ENCODE measurements at regions not wholly inside any gene's neighbourhood (a gene's known extent, or its start where the extent isn't known, plus 50 kb on each side); places are given as distances from the start of the nearest gene placed in this dataset.

GRCh38 chr3:55307622-55308021, 179.5 kb downstream of the WNT5A start:
- no peak for TF ChIP-seq CTCF (IDR thresholded peaks at IDR 0.05; ENCODE audit: low read length, missing control alignments)
- no peak overlapping the region for H3K4me3 ChIP-seq (replicated peaks; ENCODE audit: low read depth, low read length)
- DNase-seq (ENCODE audit: low read depth): no peak

DNA sequence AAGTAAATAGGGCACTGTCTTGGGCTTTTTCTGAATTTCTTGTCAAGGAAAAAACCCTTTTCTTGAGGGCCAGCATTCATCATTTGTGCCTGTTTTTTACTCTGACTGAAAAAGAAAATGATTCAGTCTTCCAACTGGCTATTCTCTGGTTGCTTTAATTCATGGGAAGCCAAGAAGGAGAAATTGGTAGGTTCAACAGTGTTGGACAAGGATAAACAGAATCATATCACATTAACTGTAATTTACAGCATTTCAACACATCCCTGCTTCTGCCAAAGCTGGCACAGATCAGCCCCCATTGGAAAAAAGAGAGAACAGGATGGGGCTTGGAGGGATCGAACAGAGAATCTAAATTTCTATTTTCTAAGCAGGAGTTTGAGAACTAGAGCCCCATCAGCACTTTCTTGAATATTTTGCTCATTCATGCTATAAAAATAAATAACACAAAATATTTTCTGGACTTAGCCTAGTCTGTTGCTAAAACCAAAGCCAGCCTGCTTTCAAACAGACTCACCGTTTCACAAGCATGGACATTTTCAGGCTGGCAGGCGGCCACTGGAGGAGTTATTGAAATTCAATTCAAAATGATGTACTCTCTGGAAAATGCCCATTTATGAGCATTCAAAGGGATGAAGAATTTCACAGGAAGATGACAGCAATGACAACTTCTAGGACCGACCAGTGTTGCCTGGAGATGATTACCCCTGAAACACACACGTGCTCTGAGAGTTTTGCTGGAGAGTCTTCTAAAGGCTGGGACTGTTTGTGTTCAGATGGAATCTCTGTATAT, 181.2 kb downstream of the WNT5A start:
- peak; percentile 23 for DNase-seq (ENCODE audit: low read depth)
- TF ChIP-seq CTCF (IDR thresholded peaks at IDR 0.05; ENCODE audit: low read length, missing control alignments): no peak
- H3K4me3 ChIP-seq (replicated peaks; ENCODE audit: low read depth, low read length): no peak overlapping the region

DNA sequence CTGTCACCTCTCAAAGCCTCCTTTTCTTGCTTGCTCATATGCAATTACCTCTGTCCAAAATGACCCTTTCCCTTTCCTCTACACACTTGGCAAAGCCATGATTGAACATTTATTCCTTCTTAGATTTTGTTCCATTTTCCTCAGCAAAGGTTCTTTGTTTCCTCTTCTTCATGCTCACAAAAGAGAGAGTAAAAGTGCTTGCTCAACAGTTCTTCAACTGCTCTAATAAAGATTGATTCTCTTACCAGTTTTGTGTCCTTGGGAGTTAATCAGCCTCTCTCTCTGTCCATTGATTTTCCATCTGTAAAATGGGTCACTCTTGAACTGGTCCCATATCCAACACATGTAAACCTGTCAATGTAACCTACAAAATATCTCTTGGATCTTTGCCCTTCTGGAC, 186.4 kb downstream of the WNT5A start:
- no peak overlapping the region for H3K4me3 ChIP-seq (replicated peaks; ENCODE audit: low read depth, low read length)
- TF ChIP-seq CTCF (IDR thresholded peaks at IDR 0.05; ENCODE audit: low read length, missing control alignments): no peak
- no peak for DNase-seq (ENCODE audit: low read depth)

- no peak overlapping the region for H3K4me3 ChIP-seq (replicated peaks; ENCODE audit: low read depth, low read length)
- TF ChIP-seq CTCF (IDR thresholded peaks at IDR 0.05; ENCODE audit: low read length, missing control alignments): no peak
- DNase-seq (ENCODE audit: low read depth): no peak
Measured at GRCh38 chr3:55297706-55298105, 189.4 kb downstream of the WNT5A start.

DNA sequence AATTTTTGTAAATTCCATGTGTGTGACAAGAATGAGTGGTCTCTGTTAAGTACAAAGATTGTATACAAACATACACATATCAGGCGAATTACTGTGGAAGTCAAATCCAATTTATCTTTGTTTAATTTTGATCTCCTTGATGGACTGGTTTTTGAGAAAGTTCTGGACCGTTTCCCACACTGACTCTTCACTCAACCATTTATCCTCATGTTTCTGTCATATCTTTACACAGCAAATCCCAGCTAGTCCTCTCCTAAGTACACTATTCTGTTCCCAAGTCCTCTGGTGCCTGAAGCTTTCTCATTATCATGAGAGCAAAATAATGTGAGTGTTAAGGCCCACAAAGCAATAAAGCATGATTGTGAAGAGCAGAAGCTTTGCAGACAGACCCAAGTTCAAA, 189.9 kb downstream of the WNT5A start:
- no peak for DNase-seq (ENCODE audit: low read depth)
- no peak overlapping the region for H3K4me3 ChIP-seq (replicated peaks; ENCODE audit: low read depth, low read length)
- no peak for TF ChIP-seq CTCF (IDR thresholded peaks at IDR 0.05; ENCODE audit: low read length, missing control alignments)

DNA sequence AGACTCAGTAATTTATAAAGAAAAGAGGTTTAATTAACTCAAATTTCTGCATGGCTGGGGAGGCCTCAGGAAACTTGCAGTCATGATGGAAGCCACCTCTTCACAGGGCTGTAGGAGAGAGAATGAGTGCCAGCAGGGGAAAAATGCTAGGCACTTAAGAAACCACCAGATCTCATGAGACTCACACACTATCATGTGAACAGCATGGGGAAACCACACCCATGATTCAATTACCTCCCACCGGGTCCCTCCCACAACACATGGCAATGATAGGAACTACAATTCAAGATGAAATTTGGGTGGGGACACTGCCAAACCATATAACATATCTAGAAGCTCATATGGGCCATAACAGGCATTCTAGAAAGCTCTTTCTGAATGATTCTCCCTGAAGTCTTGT, 190.3 kb downstream of the WNT5A start:
- no peak for TF ChIP-seq CTCF (IDR thresholded peaks at IDR 0.05; ENCODE audit: low read length, missing control alignments)
- no peak overlapping the region for H3K4me3 ChIP-seq (replicated peaks; ENCODE audit: low read depth, low read length)
- no peak for DNase-seq (ENCODE audit: low read depth)

DNA sequence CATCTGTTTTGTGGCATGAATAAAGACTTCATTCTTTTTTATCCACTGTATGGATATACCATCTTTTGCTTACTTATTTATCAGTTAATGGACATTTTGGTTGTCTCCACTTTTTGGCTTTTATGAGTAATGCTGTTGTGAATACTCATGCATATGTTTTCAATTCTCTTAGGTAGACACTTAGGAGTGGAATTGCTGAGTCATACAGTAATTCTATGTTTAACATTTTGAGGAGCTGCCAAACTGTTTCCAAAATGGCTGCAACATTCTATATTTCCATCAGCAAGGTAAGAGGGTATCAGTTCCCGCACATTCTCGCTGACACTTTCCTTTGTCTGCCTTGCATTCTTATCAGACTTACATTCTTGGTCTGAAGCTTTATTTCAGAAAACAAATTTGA, 191.1 kb downstream of the WNT5A start:
- H3K4me3 ChIP-seq (replicated peaks; ENCODE audit: low read depth, low read length): no peak overlapping the region
- DNase-seq (ENCODE audit: low read depth): peak; percentile 42
- TF ChIP-seq CTCF (IDR thresholded peaks at IDR 0.05; ENCODE audit: low read length, missing control alignments): no peak
